SK-N-SH (cell line): ENCODE measurements at regions not wholly inside any gene's neighbourhood (a gene's known extent, or its start where the extent isn't known, plus 50 kb on each side); places are given as distances from the start of the nearest gene placed in this dataset.
A peak's percentile ranks its signal among the peaks of the same experiment; 100 is the strongest.

Experiments used
- CTCF ChIA-PET: fragments of 300-600, 350-600 bp; formaldehyde crosslinking; extraction: SDS; loops from one replicate; lab custom pipeline; 2021; lab: Yijun Ruan, JAX
- POLR2A ChIA-PET: fragments of 350-600 bp; sonication (Branson Sonifier 250); formaldehyde crosslinking; extraction: SDS; loops from one replicate; lab custom pipeline; 2020; ENCODE audit warnings: antibody characterized with exemption, inconsistent platforms; lab: Yijun Ruan, JAX
- DNase-seq: peaks from one replicate; pipeline ENCODE4 v3.0.0; 2012
- H2AFZ ChIP-seq: fragments of 200-600 bp; sonication (generic); 2 replicates; pipeline ENCODE4 v1.8.1; 2016; ENCODE audit warnings: antibody characterized with exemption, mild to moderate bottlenecking, low read depth
- H3F3A ChIP-seq: fragments of 200-600 bp; sonication (generic); replicated peaks from 2 replicates; pipeline ENCODE3; 2016; ENCODE audit warnings: antibody characterized with exemption, mild to moderate bottlenecking; ENCODE audit not compliant: insufficient read depth
- H3K27ac ChIP-seq, 2 experiments: fragments of 200-500 bp in 1 of 2; fragments of 200-600 bp in 1 of 2; sonication (Bioruptor generic) in 1 of 2; sonication (generic), shearing (Covaris generic) in 1 of 2; 2 replicates each; pipeline versions ENCODE4 v1.5.1 to v1.6.1; 2014 to 2016; ENCODE audit warnings: low read depth in 2 of 2, inconsistent platforms in 1 of 2, low read length in 1 of 2, mild to moderate bottlenecking in 1 of 2, mixed read lengths in 1 of 2
- H3K27me3 ChIP-seq: fragments of 200-600 bp; sonication (generic), shearing (Covaris generic); 2 replicates; pipeline ENCODE4 v1.6.1; 2016; ENCODE audit warnings: mixed run types; ENCODE audit not compliant: insufficient read depth
- H3K36me3 ChIP-seq, 2 experiments: fragments of 200-500 bp in 1 of 2; fragments of 200-600 bp in 1 of 2; sonication (Bioruptor generic) in 1 of 2; sonication (generic) in 1 of 2; replicated peaks in 1 of 2; 2 replicates each; pipeline versions ENCODE3 to v1.5.1; 2014 to 2016; ENCODE audit warnings: low read length in 1 of 2, mild to moderate bottlenecking in 1 of 2; ENCODE audit not compliant: insufficient read depth in 2 of 2, control insufficient read depth in 1 of 2
- H3K4me1 ChIP-seq, 2 experiments: fragments of 200-500 bp in 1 of 2; fragments of 200-600 bp in 1 of 2; sonication (Bioruptor generic) in 1 of 2; sonication (generic), shearing (Covaris generic) in 1 of 2; 2 replicates each; pipeline versions ENCODE4 v1.5.1 to v1.6.1; 2014 to 2016; ENCODE audit warnings: low read depth in 1 of 2, low read length in 1 of 2, mixed run types in 1 of 2; ENCODE audit not compliant: insufficient read depth in 2 of 2, control insufficient read depth in 1 of 2
- H3K4me2 ChIP-seq: fragments of 200-600 bp; sonication (generic), shearing (Covaris generic); 2 replicates; pipeline ENCODE4 v1.6.1; 2017; ENCODE audit warnings: mixed run types
- H3K4me3 ChIP-seq, 2 experiments: fragments of 200-500 bp in 1 of 2; fragments of 200-600 bp in 1 of 2; sonication (Bioruptor generic) in 1 of 2; sonication (generic), shearing (Covaris generic) in 1 of 2; 2 replicates each; pipeline versions ENCODE4 v1.5.1 to v1.8.1; 2014 to 2016; ENCODE audit warnings: low read depth in 2 of 2, inconsistent platforms in 1 of 2, low read length in 1 of 2, mild to moderate bottlenecking in 1 of 2, mixed read lengths in 1 of 2, moderate library complexity in 1 of 2
- H3K79me2 ChIP-seq: fragments of 200-600 bp; sonication (generic); 2 replicates; pipeline ENCODE4 v1.8.1; 2017; ENCODE audit warnings: mild to moderate bottlenecking; ENCODE audit not compliant: insufficient read depth
- H3K9ac ChIP-seq: fragments of 200-600 bp; sonication (generic); 2 replicates; pipeline ENCODE4 v1.6.1; 2017; ENCODE audit warnings: mixed run types
- H3K9me2 ChIP-seq: fragments of 200-600 bp; sonication (generic); 2 replicates; pipeline ENCODE4 v1.6.1; 2017; ENCODE audit warnings: mixed run types
- H3K9me3 ChIP-seq: fragments of 200-600 bp; sonication (generic); 2 replicates; pipeline ENCODE4 v1.6.1; 2017; ENCODE audit warnings: mixed run types, mild to moderate bottlenecking, moderate library complexity
- H4K20me1 ChIP-seq: fragments of 200-600 bp; sonication (generic); 2 replicates; pipeline ENCODE4 v1.6.1; 2017; ENCODE audit warnings: mild to moderate bottlenecking, mixed run types; ENCODE audit not compliant: insufficient read depth
- EZH2phosphoT487 ChIP-seq: fragments of 200-600 bp; sonication (generic); IDR thresholded peaks from 2 replicates; pipeline ENCODE4 v1.6.1; 2017; ENCODE audit warnings: low read depth, mixed run types, mild to moderate bottlenecking, antibody characterized with exemption, moderate library complexity, borderline replicate concordance
- FOXM1 ChIP-seq: IDR thresholded peaks from 2 replicates; pipeline ENCODE4 v1.4.0; 2012; ENCODE audit warnings: low read depth, mild to moderate bottlenecking
- GABPA ChIP-seq: IDR thresholded peaks from 2 replicates; pipeline ENCODE4 v1.4.0; 2012; ENCODE audit warnings: low read depth, mild to moderate bottlenecking
- JUND ChIP-seq: IDR thresholded peaks from 2 replicates; pipeline ENCODE4 v1.4.0; 2012
- MXI1 ChIP-seq: IDR thresholded peaks from 2 replicates; pipeline ENCODE4 v1.6.1; 2012; ENCODE audit warnings: mild to moderate bottlenecking, low read depth, low read length, improper control_type of control experiment
- NFIC ChIP-seq: IDR thresholded peaks from 2 replicates; pipeline ENCODE4 v1.4.0; 2012; ENCODE audit warnings: borderline replicate concordance
- RCOR1 ChIP-seq: fragments of 150-350 bp; IDR thresholded peaks from 2 replicates; pipeline ENCODE4 v1.6.1; 2017; ENCODE audit warnings: antibody characterized with exemption, low read length
- RFX5 ChIP-seq: IDR thresholded peaks from 2 replicates; pipeline ENCODE4 v1.6.1; 2012; ENCODE audit warnings: mild to moderate bottlenecking, improper control_type of control experiment, low read length
- RXRA ChIP-seq: IDR thresholded peaks from 2 replicates; pipeline ENCODE4 v1.4.0; 2012; ENCODE audit warnings: low read depth, mild to moderate bottlenecking, borderline replicate concordance
- SIN3A ChIP-seq: IDR thresholded peaks from 2 replicates; pipeline ENCODE4 v1.6.1; 2012; ENCODE audit warnings: low read depth, mild to moderate bottlenecking, low read length, moderate library complexity, borderline replicate concordance
- TAF1 ChIP-seq: IDR thresholded peaks from 2 replicates; pipeline ENCODE4 v1.6.1; 2012; ENCODE audit warnings: low read depth, mild to moderate bottlenecking, low read length, moderate library complexity, borderline replicate concordance
- TEAD4 ChIP-seq: IDR thresholded peaks from 2 replicates; pipeline ENCODE4 v1.4.0; 2012; ENCODE audit warnings: mild to moderate bottlenecking, borderline replicate concordance; ENCODE audit not compliant: insufficient read depth
- WGBS: methylation state at CpG from one replicate; pipeline ENCODE4 v1.1.6; 2017; ENCODE audit warnings: low lambda C conversion rate; 5-methylcytosine and 5-hydroxymethylcytosine counted together
- TF ChIP-seq, protein P1 (sequence below): IDR thresholded peaks from 2 replicates; pipeline ENCODE4; 2012
- TF ChIP-seq, protein P2 (sequence below): IDR thresholded peaks from 2 replicates; pipeline ENCODE4 v1.4.0; 2012; ENCODE audit warnings: low read depth, borderline replicate concordance

DNA sequence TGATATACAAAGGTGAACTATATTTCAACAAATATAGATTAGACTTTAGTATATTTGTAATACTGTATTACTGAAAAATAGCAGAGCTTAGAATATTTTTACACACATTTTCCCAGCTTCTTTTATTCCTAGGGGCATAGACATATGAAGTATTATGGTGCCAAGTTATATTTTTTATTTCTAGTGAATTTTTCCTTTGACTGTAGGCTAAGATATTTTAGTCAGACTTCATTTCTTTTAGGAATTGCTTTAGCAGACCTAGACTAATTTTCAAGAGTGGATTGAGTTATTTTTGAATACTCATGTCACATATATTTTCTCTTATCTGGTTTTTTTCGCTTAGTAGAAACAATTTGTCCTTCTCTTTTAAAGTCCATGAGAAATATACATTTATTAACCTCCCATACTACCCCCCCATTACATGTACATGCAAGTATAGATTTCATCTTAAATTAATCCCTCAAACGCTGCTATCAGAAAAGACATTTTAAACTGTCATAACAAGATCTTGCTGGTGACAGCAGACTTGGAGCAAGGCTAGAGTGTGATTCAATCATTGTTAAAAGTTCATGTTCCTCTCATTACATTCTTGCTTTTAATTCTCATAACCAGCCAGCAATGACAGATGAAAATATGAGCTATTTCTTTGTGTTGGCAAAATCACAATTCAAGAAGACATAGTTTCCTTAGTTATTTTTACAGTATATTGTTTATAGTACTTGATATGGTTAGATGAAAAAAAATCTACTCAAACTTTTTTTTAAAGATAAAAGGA lies 456.1 kb downstream of the AEBP2 start:
- H3K9ac ChIP-seq = no peak overlapping the region
- ChIA-PET CTCF (no interaction called here), POLR2A (no interaction called here)
- H2AFZ ChIP-seq = no peak overlapping the region
- no peak for DNase-seq
- H3K4me3 ChIP-seq = no peak overlapping the region
- no peak overlapping the region for H3K4me2 ChIP-seq
- H3K9me3 ChIP-seq = no peaks in the 10 kb centered on the region
- H3K79me2 ChIP-seq = no peaks in the 10 kb centered on the region
- no peaks in the 10 kb centered on the region for H3K27me3 ChIP-seq
- 69% methylated on average over 2 of the region's 2 CpGs for WGBS
- H3K9me2 ChIP-seq = no peaks in the 10 kb centered on the region
- H3K27ac ChIP-seq = peak overlapping the region in 1 of 2 experiments; percentile 26; a peak in 1 of 4 replicates
- no peaks in the 10 kb centered on the region for H4K20me1 ChIP-seq
- H3K4me1 ChIP-seq = peaks cover 0 to 3% of the 10 kb centered on the region in 2 experiments; a peak in 1 of 4 replicates
- peaks cover 6% of the 10 kb centered on the region for H3F3A ChIP-seq
- no peaks in the 10 kb centered on the region for H3K36me3 ChIP-seq
- TF ChIP-seq TAF1 (no peak), JUND (no peak), MXI1 (no peak), TEAD4 (no peak), RFX5 (no peak)
- TF ChIP-seq, protein P1, sequence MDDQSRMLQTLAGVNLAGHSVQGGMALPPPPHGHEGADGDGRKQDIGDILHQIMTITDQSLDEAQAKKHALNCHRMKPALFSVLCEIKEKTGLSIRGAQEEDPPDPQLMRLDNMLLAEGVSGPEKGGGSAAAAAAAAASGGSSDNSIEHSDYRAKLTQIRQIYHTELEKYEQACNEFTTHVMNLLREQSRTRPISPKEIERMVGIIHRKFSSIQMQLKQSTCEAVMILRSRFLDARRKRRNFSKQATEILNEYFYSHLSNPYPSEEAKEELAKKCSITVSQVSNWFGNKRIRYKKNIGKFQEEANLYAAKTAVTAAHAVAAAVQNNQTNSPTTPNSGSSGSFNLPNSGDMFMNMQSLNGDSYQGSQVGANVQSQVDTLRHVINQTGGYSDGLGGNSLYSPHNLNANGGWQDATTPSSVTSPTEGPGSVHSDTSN = no peak
- TF ChIP-seq, protein P2, sequence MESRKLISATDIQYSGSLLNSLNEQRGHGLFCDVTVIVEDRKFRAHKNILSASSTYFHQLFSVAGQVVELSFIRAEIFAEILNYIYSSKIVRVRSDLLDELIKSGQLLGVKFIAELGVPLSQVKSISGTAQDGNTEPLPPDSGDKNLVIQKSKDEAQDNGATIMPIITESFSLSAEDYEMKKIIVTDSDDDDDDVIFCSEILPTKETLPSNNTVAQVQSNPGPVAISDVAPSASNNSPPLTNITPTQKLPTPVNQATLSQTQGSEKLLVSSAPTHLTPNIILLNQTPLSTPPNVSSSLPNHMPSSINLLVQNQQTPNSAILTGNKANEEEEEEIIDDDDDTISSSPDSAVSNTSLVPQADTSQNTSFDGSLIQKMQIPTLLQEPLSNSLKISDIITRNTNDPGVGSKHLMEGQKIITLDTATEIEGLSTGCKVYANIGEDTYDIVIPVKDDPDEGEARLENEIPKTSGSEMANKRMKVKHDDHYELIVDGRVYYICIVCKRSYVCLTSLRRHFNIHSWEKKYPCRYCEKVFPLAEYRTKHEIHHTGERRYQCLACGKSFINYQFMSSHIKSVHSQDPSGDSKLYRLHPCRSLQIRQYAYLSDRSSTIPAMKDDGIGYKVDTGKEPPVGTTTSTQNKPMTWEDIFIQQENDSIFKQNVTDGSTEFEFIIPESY = no peak

DNA sequence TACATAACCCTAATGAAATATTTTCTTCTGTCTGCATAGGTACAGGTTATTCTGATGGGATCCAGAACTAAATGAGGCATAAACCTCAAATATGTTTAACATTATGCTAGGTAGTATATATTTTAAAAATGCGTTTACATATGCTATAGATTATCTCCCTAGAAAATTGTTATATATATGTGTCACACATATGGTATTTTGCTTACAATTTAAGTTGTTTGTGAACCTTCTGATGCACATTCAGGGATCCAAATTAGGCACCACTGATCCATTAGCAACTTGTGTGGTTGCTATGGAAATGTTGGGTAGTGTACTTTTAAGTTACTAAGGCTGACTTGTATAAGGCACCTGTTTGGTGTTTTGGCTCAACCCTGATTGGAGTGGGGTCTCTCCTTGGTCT lies 456.7 kb downstream of the AEBP2 start:
- Histone ChIP-seq H3K9me3 (no peaks in the 10 kb centered on the region), H4K20me1 (no peaks in the 10 kb centered on the region), H3K9me2 (no peaks in the 10 kb centered on the region), H3F3A (peaks cover 6% of the 10 kb centered on the region), H2AFZ (no peak overlapping the region), H3K9ac (no peak overlapping the region), H3K27ac (peak overlapping the region in 1 of 2 experiments; percentile 26; a peak in 1 of 4 replicates), H3K4me3 (no peak overlapping the region), H3K27me3 (no peaks in the 10 kb centered on the region), H3K4me1 (peaks cover 0 to 3% of the 10 kb centered on the region in 2 experiments; a peak in 1 of 4 replicates), H3K79me2 (no peaks in the 10 kb centered on the region), H3K36me3 (no peaks in the 10 kb centered on the region), H3K4me2 (no peak overlapping the region)
- WGBS = 74% methylated on average over 1 of the region's 1 CpG
- POLR2A ChIA-PET = no interaction called here
- no peak for DNase-seq
- CTCF ChIA-PET = no interaction called here
- TF ChIP-seq FOXM1 (no peak), RXRA (no peak), NFIC (no peak), TEAD4 (no peak), MXI1 (no peak), EZH2phosphoT487 (no peak), SIN3A (no peak), RCOR1 (no peak), GABPA (no peak), TAF1 (no peak)
